ENCODE measurements at regions not wholly inside any gene's neighbourhood (a gene's known extent, or its start where the extent isn't known, plus 50 kb on each side); places are given as distances from the start of the nearest gene placed in this dataset.

DNA sequence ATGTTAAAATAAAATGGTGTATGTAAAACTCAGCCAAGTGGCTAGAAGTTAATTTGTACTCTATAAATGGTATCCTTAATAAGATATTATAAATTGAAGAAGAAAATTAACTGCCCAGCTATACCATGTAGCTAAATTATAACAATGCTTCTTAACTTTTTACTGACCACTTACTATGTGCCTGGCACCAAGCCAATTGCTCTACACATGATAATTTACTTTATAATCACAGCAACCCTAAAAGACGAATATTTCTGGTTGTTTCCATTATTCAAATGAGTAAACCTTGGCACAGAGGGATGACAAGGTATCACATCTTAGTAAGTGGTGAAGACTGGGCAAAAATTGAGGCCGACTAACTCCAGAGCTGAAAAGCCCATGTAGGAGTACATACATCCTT is 1506.6 kb downstream of the PCDH7 start:
- ChIA-PET CTCF (ENCODE audit: partially characterized antibody) (interaction anchor here (1.1 to 1.7 kb wide), 2 partner anchors 9 to 29 kb away, joined by 3 to 5 read pairs; no protein-coding TSS in a partner anchor), POLR2A (ENCODE audit: partially characterized antibody) (no interaction called here)
- H4K5ac ChIP-seq (ENCODE audit: insufficient read length, low read depth, low read length), result no peak overlapping the region
- 95% methylated on average over 2 of the region's 2 CpGs; no CpG with 5 or more reads in 1 of the 2 experiments for WGBS, 2 experiments (ENCODE audit: extremely low coverage in 1 of 2, insufficient coverage in 1 of 2, insufficient read length in 1 of 2, insufficient replicate concordance in 2 of 2, low coverage in 1 of 2, low lambda C conversion rate in 2 of 2, missing lambda C conversion rate in 1 of 2)
- no peak overlapping the region for H3K14ac ChIP-seq (ENCODE audit: insufficient read length)
- no peak overlapping the region for H2BK12ac ChIP-seq (ENCODE audit: low read depth, low read length)
- no peaks in the 10 kb centered on the region for H3K79me2 ChIP-seq (ENCODE audit: control insufficient read depth in 1 of 2, insufficient read depth in 2 of 2, low read length in 2 of 2)
- FAIRE-seq (no peak), DNase-seq (ENCODE audit: low read depth in 1 of 2, low spot score in 2 of 2) (no peak)
- no peaks in the 10 kb centered on the region for H3K9me3 ChIP-seq (ENCODE audit: insufficient read depth in 2 of 2, low read depth in 1 of 2, low read length in 1 of 2)
- no peak overlapping the region for H3K4ac ChIP-seq (replicated peaks; ENCODE audit: insufficient read length, low read depth, low read length)
- TF ChIP-seq RFX5 (IDR thresholded peaks at IDR 0.05; ENCODE audit: borderline replicate concordance, low read depth, low read length) (no peak), EZH2 (IDR thresholded peaks at IDR 0.05; ENCODE audit: low read depth, low read length, severe bottlenecking) (no peak)
- H3K4me1 ChIP-seq (replicated peaks in 1 of 4; ENCODE audit: control insufficient read depth in 3 of 4, insufficient read depth in 4 of 4, low read length in 3 of 4), result no peaks in the 10 kb centered on the region
- no peaks in the 10 kb centered on the region for H3K36me3 ChIP-seq (ENCODE audit: control insufficient read depth in 2 of 4, insufficient read depth in 4 of 4, low read length in 3 of 4)
- H3K23me2 ChIP-seq (ENCODE audit: low read depth, low read length), result no peaks in the 10 kb centered on the region
- no peak overlapping the region for H4K8ac ChIP-seq (ENCODE audit: extremely low read depth, insufficient read depth, low read length)
- H3K4me3 ChIP-seq (ENCODE audit: extremely low read depth in 1 of 4, insufficient read depth in 2 of 4, low read depth in 3 of 4, low read length in 4 of 4), result no peak overlapping the region
- H2BK20ac ChIP-seq (ENCODE audit: low read length), result no peak overlapping the region
- no peaks in the 10 kb centered on the region for H3K27me3 ChIP-seq (replicated peaks in 1 of 4; ENCODE audit: control insufficient read depth in 3 of 4, extremely low read depth in 1 of 4, insufficient read depth in 3 of 4, low read length in 3 of 4)
- no peak overlapping the region for H2BK15ac ChIP-seq (ENCODE audit: low read length)
- H2AK5ac ChIP-seq (ENCODE audit: low read depth, low read length), result no peak overlapping the region
- H4K20me1 ChIP-seq (replicated peaks in 1 of 2; ENCODE audit: control insufficient read depth in 1 of 2, insufficient read depth in 2 of 2, low read length in 2 of 2), result no peaks in the 10 kb centered on the region
- H4K91ac ChIP-seq (replicated peaks; ENCODE audit: insufficient read length, low read length), result no peak overlapping the region
- H3K4me2 ChIP-seq (ENCODE audit: insufficient read depth in 1 of 2, low read depth in 2 of 2, low read length in 2 of 2), result no peak overlapping the region
- no peak overlapping the region for H2BK5ac ChIP-seq (ENCODE audit: low read depth, low read length)
- no peak overlapping the region for H2BK120ac ChIP-seq (replicated peaks; ENCODE audit: low read depth, low read length)
- H2AFZ ChIP-seq (ENCODE audit: low read length), result no peak overlapping the region
- no peak overlapping the region for H3K23ac ChIP-seq (ENCODE audit: insufficient read length)
- no peak overlapping the region for H3K9ac ChIP-seq (replicated peaks in 1 of 4; ENCODE audit: extremely low read depth in 1 of 4, low read depth in 3 of 4, low read length in 3 of 4)
- no peak overlapping the region for H3K18ac ChIP-seq (ENCODE audit: extremely low read depth, low read length)
- no peak overlapping the region for H3K27ac ChIP-seq (ENCODE audit: low read depth, low read length)
- no peak overlapping the region for H3K56ac ChIP-seq (replicated peaks; ENCODE audit: insufficient read length, low read depth, low read length)
- no peaks in the 10 kb centered on the region for H3K79me1 ChIP-seq (ENCODE audit: low read depth, low read length)
